SK-N-SH (cell line): ENCODE measurements at regions not wholly inside any gene's neighbourhood (a gene's known extent, or its start where the extent isn't known, plus 50 kb on each side); places are given as distances from the start of the nearest gene placed in this dataset.

Source experiments
- CTCF ChIA-PET: fragments of 300-600, 350-600 bp; formaldehyde crosslinking; extraction: SDS; loops from one replicate; lab custom pipeline; 2021; lab: Yijun Ruan, JAX
- POLR2A ChIA-PET: fragments of 350-600 bp; sonication (Branson Sonifier 250); formaldehyde crosslinking; extraction: SDS; loops from one replicate; lab custom pipeline; 2020; ENCODE audit warnings: antibody characterized with exemption, inconsistent platforms; lab: Yijun Ruan, JAX
- DNase-seq: peaks from one replicate; pipeline ENCODE4 v3.0.0; 2012
- H2AFZ ChIP-seq: fragments of 200-600 bp; sonication (generic); 2 replicates; pipeline ENCODE4 v1.8.1; 2016; ENCODE audit warnings: antibody characterized with exemption, mild to moderate bottlenecking, low read depth
- H3F3A ChIP-seq: fragments of 200-600 bp; sonication (generic); replicated peaks from 2 replicates; pipeline ENCODE3; 2016; ENCODE audit warnings: antibody characterized with exemption, mild to moderate bottlenecking; ENCODE audit not compliant: insufficient read depth
- H3K27ac ChIP-seq, 2 experiments: fragments of 200-500 bp in 1 of 2; fragments of 200-600 bp in 1 of 2; sonication (Bioruptor generic) in 1 of 2; sonication (generic), shearing (Covaris generic) in 1 of 2; 2 replicates each; pipeline versions ENCODE4 v1.5.1 to v1.6.1; 2014 to 2016; ENCODE audit warnings: low read depth in 2 of 2, inconsistent platforms in 1 of 2, low read length in 1 of 2, mild to moderate bottlenecking in 1 of 2, mixed read lengths in 1 of 2
- H3K27me3 ChIP-seq: fragments of 200-600 bp; sonication (generic), shearing (Covaris generic); 2 replicates; pipeline ENCODE4 v1.6.1; 2016; ENCODE audit warnings: mixed run types; ENCODE audit not compliant: insufficient read depth
- H3K36me3 ChIP-seq, 2 experiments: fragments of 200-500 bp in 1 of 2; fragments of 200-600 bp in 1 of 2; sonication (Bioruptor generic) in 1 of 2; sonication (generic) in 1 of 2; replicated peaks in 1 of 2; 2 replicates each; pipeline versions ENCODE3 to v1.5.1; 2014 to 2016; ENCODE audit warnings: low read length in 1 of 2, mild to moderate bottlenecking in 1 of 2; ENCODE audit not compliant: insufficient read depth in 2 of 2, control insufficient read depth in 1 of 2
- H3K4me1 ChIP-seq, 2 experiments: fragments of 200-500 bp in 1 of 2; fragments of 200-600 bp in 1 of 2; sonication (Bioruptor generic) in 1 of 2; sonication (generic), shearing (Covaris generic) in 1 of 2; 2 replicates each; pipeline versions ENCODE4 v1.5.1 to v1.6.1; 2014 to 2016; ENCODE audit warnings: low read depth in 1 of 2, low read length in 1 of 2, mixed run types in 1 of 2; ENCODE audit not compliant: insufficient read depth in 2 of 2, control insufficient read depth in 1 of 2
- H3K4me2 ChIP-seq: fragments of 200-600 bp; sonication (generic), shearing (Covaris generic); 2 replicates; pipeline ENCODE4 v1.6.1; 2017; ENCODE audit warnings: mixed run types
- H3K4me3 ChIP-seq, 2 experiments: fragments of 200-500 bp in 1 of 2; fragments of 200-600 bp in 1 of 2; sonication (Bioruptor generic) in 1 of 2; sonication (generic), shearing (Covaris generic) in 1 of 2; 2 replicates each; pipeline versions ENCODE4 v1.5.1 to v1.8.1; 2014 to 2016; ENCODE audit warnings: low read depth in 2 of 2, inconsistent platforms in 1 of 2, low read length in 1 of 2, mild to moderate bottlenecking in 1 of 2, mixed read lengths in 1 of 2, moderate library complexity in 1 of 2
- H3K79me2 ChIP-seq: fragments of 200-600 bp; sonication (generic); 2 replicates; pipeline ENCODE4 v1.8.1; 2017; ENCODE audit warnings: mild to moderate bottlenecking; ENCODE audit not compliant: insufficient read depth
- H3K9ac ChIP-seq: fragments of 200-600 bp; sonication (generic); 2 replicates; pipeline ENCODE4 v1.6.1; 2017; ENCODE audit warnings: mixed run types
- H3K9me2 ChIP-seq: fragments of 200-600 bp; sonication (generic); 2 replicates; pipeline ENCODE4 v1.6.1; 2017; ENCODE audit warnings: mixed run types
- H3K9me3 ChIP-seq: fragments of 200-600 bp; sonication (generic); 2 replicates; pipeline ENCODE4 v1.6.1; 2017; ENCODE audit warnings: mixed run types, mild to moderate bottlenecking, moderate library complexity
- H4K20me1 ChIP-seq: fragments of 200-600 bp; sonication (generic); 2 replicates; pipeline ENCODE4 v1.6.1; 2017; ENCODE audit warnings: mild to moderate bottlenecking, mixed run types; ENCODE audit not compliant: insufficient read depth
- EP300 ChIP-seq, 2 experiments: IDR thresholded peaks; 2 replicates each; pipeline versions ENCODE4 v1.4.0 to v1.6.1; 2012; ENCODE audit warnings: borderline replicate concordance in 1 of 2, low read depth in 1 of 2, low read length in 1 of 2
- FOXJ3 ChIP-seq: sonication (generic); formaldehyde crosslinking; IDR thresholded peaks from 2 replicates; pipeline ENCODE4 v1.5.1; 2020; ENCODE audit warnings: mild to moderate bottlenecking, missing genetic modification reagents
- FOXM1 ChIP-seq: IDR thresholded peaks from 2 replicates; pipeline ENCODE4 v1.4.0; 2012; ENCODE audit warnings: low read depth, mild to moderate bottlenecking
- GABPA ChIP-seq: IDR thresholded peaks from 2 replicates; pipeline ENCODE4 v1.4.0; 2012; ENCODE audit warnings: low read depth, mild to moderate bottlenecking
- GATA2 ChIP-seq: sonication (generic); formaldehyde crosslinking; IDR thresholded peaks from 2 replicates; pipeline ENCODE4 v1.5.0; 2020; ENCODE audit warnings: mild to moderate bottlenecking, missing genetic modification reagents
- JUND ChIP-seq: IDR thresholded peaks from 2 replicates; pipeline ENCODE4 v1.4.0; 2012
- MEF2A ChIP-seq: IDR thresholded peaks from 2 replicates; pipeline ENCODE4 v1.4.0; 2012; ENCODE audit warnings: low read depth, borderline replicate concordance
- MXI1 ChIP-seq: IDR thresholded peaks from 2 replicates; pipeline ENCODE4 v1.6.1; 2012; ENCODE audit warnings: mild to moderate bottlenecking, low read depth, low read length, improper control_type of control experiment
- NRF1 ChIP-seq: IDR thresholded peaks from 2 replicates; pipeline ENCODE4 v1.6.1; 2012; ENCODE audit warnings: low read depth, mild to moderate bottlenecking, low read length
- RFX5 ChIP-seq: IDR thresholded peaks from 2 replicates; pipeline ENCODE4 v1.6.1; 2012; ENCODE audit warnings: mild to moderate bottlenecking, improper control_type of control experiment, low read length
- RXRA ChIP-seq: IDR thresholded peaks from 2 replicates; pipeline ENCODE4 v1.4.0; 2012; ENCODE audit warnings: low read depth, mild to moderate bottlenecking, borderline replicate concordance
- TAF1 ChIP-seq: IDR thresholded peaks from 2 replicates; pipeline ENCODE4 v1.6.1; 2012; ENCODE audit warnings: low read depth, mild to moderate bottlenecking, low read length, moderate library complexity, borderline replicate concordance
- YY1 ChIP-seq: IDR thresholded peaks from 2 replicates; pipeline ENCODE4 v1.4.0; 2012; ENCODE audit warnings: low read depth, mild to moderate bottlenecking
- WGBS: methylation state at CpG from one replicate; pipeline ENCODE4 v1.1.6; 2017; ENCODE audit warnings: low lambda C conversion rate; 5-methylcytosine and 5-hydroxymethylcytosine counted together
- TF ChIP-seq, protein P1 (sequence below): IDR thresholded peaks from 2 replicates; pipeline ENCODE4 v1.6.1; 2012; ENCODE audit warnings: mild to moderate bottlenecking, low read depth, low read length, moderate library complexity
- TF ChIP-seq, protein P2 (sequence below): fragments of 200-600 bp; sonication (generic); IDR thresholded peaks from 2 replicates; pipeline ENCODE4 v1.6.1; 2017; ENCODE audit warnings: antibody characterized with exemption, mild to moderate bottlenecking, moderate library complexity
- TF ChIP-seq, protein P3 (sequence below): fragments of 150-350 bp; IDR thresholded peaks from 2 replicates; pipeline ENCODE4 v1.6.1; 2017; ENCODE audit warnings: antibody characterized with exemption, low read length, low read depth, borderline replicate concordance
- TF ChIP-seq, protein P4 (sequence below): IDR thresholded peaks from 2 replicates; pipeline ENCODE4 v1.4.0; 2012; ENCODE audit warnings: low read depth, borderline replicate concordance
- TF ChIP-seq, protein P5 (sequence below): IDR thresholded peaks from 2 replicates; pipeline ENCODE4; 2012

DNA sequence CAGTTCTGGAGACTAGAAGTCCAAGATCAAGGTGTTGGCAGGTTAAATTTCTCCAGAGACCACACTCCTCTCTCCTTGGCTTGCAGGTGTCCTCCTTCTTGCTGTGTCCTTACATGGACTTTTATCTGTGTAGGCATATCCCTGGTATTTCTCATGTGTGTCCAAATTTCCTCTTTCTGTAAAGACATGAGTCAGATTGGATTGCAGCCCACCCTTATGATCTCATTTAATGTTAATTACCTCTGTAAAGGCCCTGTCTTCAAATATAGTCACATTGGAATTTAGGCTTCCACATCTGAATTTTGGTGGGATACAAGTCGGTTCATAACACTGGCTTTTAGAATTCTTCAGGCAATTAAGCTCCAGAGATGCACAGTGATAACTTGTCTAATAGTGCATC, 322.2 kb upstream of the GRIA1 start (continued):
- TF ChIP-seq, protein P1, sequence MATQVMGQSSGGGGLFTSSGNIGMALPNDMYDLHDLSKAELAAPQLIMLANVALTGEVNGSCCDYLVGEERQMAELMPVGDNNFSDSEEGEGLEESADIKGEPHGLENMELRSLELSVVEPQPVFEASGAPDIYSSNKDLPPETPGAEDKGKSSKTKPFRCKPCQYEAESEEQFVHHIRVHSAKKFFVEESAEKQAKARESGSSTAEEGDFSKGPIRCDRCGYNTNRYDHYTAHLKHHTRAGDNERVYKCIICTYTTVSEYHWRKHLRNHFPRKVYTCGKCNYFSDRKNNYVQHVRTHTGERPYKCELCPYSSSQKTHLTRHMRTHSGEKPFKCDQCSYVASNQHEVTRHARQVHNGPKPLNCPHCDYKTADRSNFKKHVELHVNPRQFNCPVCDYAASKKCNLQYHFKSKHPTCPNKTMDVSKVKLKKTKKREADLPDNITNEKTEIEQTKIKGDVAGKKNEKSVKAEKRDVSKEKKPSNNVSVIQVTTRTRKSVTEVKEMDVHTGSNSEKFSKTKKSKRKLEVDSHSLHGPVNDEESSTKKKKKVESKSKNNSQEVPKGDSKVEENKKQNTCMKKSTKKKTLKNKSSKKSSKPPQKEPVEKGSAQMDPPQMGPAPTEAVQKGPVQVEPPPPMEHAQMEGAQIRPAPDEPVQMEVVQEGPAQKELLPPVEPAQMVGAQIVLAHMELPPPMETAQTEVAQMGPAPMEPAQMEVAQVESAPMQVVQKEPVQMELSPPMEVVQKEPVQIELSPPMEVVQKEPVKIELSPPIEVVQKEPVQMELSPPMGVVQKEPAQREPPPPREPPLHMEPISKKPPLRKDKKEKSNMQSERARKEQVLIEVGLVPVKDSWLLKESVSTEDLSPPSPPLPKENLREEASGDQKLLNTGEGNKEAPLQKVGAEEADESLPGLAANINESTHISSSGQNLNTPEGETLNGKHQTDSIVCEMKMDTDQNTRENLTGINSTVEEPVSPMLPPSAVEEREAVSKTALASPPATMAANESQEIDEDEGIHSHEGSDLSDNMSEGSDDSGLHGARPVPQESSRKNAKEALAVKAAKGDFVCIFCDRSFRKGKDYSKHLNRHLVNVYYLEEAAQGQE = no peak
- TF ChIP-seq RXRA = no peak
- TF ChIP-seq MXI1 = no peak

DNA sequence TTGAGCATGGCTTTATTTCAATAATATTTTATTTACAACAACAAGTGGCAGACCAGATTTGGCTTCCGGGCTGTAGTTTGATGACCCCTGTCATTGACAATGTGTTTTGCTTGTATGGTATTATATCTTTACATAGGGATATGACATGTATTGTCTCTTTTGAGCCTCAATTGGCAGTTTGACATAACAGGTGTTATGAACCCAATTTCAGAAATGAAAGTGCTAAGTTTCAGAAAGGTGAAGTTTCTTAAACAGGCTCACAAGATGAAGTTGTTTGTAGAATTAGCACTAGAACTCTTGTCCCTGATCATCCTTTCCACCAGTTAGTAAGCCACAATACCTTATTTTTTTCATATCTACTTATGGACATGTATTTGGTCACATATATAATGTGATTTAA, 303.0 kb upstream of the GRIA1 start:
- Histone ChIP-seq H2AFZ (no peak overlapping the region), H3K4me2 (no peak overlapping the region), H3K27me3 (no peaks in the 10 kb centered on the region), H4K20me1 (no peaks in the 10 kb centered on the region), H3K9me3 (no peaks in the 10 kb centered on the region), H3K9me2 (no peaks in the 10 kb centered on the region), H3K4me1 (no peaks in the 10 kb centered on the region), H3K79me2 (no peaks in the 10 kb centered on the region), H3K27ac (no peak overlapping the region), H3K4me3 (no peak overlapping the region), H3K9ac (no peak overlapping the region), H3F3A (no peaks in the 10 kb centered on the region), H3K36me3 (no peaks in the 10 kb centered on the region)
- no peak for DNase-seq
- CTCF ChIA-PET = no interaction called here
- WGBS = 0% methylated on average over 1 of the region's 1 CpG
- no peak for TF ChIP-seq FOXM1
- TF ChIP-seq, protein P2, sequence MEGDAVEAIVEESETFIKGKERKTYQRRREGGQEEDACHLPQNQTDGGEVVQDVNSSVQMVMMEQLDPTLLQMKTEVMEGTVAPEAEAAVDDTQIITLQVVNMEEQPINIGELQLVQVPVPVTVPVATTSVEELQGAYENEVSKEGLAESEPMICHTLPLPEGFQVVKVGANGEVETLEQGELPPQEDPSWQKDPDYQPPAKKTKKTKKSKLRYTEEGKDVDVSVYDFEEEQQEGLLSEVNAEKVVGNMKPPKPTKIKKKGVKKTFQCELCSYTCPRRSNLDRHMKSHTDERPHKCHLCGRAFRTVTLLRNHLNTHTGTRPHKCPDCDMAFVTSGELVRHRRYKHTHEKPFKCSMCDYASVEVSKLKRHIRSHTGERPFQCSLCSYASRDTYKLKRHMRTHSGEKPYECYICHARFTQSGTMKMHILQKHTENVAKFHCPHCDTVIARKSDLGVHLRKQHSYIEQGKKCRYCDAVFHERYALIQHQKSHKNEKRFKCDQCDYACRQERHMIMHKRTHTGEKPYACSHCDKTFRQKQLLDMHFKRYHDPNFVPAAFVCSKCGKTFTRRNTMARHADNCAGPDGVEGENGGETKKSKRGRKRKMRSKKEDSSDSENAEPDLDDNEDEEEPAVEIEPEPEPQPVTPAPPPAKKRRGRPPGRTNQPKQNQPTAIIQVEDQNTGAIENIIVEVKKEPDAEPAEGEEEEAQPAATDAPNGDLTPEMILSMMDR = no peak
- TF ChIP-seq GATA2 (CRISPR knock-in tag) = no peak
- no peak for TF ChIP-seq GABPA
- TF ChIP-seq MEF2A = no peak
- TF ChIP-seq EP300 (IDR thresholded peaks at IDR 0.05; ENCODE audit: borderline replicate concordance in 1 of 2, low read depth in 1 of 2, low read length in 1 of 2) = no peak
- no peak for TF ChIP-seq RFX5
- TF ChIP-seq, protein P3, sequence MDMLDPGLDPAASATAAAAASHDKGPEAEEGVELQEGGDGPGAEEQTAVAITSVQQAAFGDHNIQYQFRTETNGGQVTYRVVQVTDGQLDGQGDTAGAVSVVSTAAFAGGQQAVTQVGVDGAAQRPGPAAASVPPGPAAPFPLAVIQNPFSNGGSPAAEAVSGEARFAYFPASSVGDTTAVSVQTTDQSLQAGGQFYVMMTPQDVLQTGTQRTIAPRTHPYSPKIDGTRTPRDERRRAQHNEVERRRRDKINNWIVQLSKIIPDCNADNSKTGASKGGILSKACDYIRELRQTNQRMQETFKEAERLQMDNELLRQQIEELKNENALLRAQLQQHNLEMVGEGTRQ = no peak
- no peak for TF ChIP-seq FOXJ3
- TF ChIP-seq, protein P4, sequence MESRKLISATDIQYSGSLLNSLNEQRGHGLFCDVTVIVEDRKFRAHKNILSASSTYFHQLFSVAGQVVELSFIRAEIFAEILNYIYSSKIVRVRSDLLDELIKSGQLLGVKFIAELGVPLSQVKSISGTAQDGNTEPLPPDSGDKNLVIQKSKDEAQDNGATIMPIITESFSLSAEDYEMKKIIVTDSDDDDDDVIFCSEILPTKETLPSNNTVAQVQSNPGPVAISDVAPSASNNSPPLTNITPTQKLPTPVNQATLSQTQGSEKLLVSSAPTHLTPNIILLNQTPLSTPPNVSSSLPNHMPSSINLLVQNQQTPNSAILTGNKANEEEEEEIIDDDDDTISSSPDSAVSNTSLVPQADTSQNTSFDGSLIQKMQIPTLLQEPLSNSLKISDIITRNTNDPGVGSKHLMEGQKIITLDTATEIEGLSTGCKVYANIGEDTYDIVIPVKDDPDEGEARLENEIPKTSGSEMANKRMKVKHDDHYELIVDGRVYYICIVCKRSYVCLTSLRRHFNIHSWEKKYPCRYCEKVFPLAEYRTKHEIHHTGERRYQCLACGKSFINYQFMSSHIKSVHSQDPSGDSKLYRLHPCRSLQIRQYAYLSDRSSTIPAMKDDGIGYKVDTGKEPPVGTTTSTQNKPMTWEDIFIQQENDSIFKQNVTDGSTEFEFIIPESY = no peak
- no peak for TF ChIP-seq NRF1
- no peak for TF ChIP-seq YY1
- TF ChIP-seq, protein P5, sequence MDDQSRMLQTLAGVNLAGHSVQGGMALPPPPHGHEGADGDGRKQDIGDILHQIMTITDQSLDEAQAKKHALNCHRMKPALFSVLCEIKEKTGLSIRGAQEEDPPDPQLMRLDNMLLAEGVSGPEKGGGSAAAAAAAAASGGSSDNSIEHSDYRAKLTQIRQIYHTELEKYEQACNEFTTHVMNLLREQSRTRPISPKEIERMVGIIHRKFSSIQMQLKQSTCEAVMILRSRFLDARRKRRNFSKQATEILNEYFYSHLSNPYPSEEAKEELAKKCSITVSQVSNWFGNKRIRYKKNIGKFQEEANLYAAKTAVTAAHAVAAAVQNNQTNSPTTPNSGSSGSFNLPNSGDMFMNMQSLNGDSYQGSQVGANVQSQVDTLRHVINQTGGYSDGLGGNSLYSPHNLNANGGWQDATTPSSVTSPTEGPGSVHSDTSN = no peak
- TF ChIP-seq TAF1 = no peak
- TF ChIP-seq MXI1 = no peak
- TF ChIP-seq JUND = no peak
- POLR2A ChIA-PET = no interaction called here
